GM06990 (cell line): ENCODE measurements at regions not wholly inside any gene's neighbourhood (a gene's known extent, or its start where the extent isn't known, plus 50 kb on each side); places are given as distances from the start of the nearest gene placed in this dataset.

Experiments
- DNase-seq: peaks from one replicate; pipeline ENCODE4 v3.0.0-alpha.2; 2011; ENCODE audit not compliant: insufficient read length; ENCODE audit errors: extremely low read depth
- H3K27me3 ChIP-seq: replicated peaks from 2 replicates; pipeline ENCODE4 v1.6.0; 2011; ENCODE audit warnings: low read length; ENCODE audit not compliant: control insufficient read depth, insufficient read depth
- H3K36me3 ChIP-seq: 2 replicates; pipeline ENCODE4 v1.5.1; 2011; ENCODE audit warnings: low read length; ENCODE audit not compliant: control insufficient read depth, insufficient read depth
- H3K4me3 ChIP-seq: replicated peaks from 2 replicates; pipeline ENCODE4 v1.5.1; 2011; ENCODE audit warnings: low read depth, mild to moderate bottlenecking, control low read depth, low read length
- TF ChIP-seq, protein P1 (sequence below): IDR thresholded peaks from 2 replicates; pipeline ENCODE4 v1.5.1; 2011; ENCODE audit warnings: low read length, control low read depth, mild to moderate bottlenecking, inconsistent platforms; ENCODE audit not compliant: insufficient read depth, poor library complexity, severe bottlenecking

DNA sequence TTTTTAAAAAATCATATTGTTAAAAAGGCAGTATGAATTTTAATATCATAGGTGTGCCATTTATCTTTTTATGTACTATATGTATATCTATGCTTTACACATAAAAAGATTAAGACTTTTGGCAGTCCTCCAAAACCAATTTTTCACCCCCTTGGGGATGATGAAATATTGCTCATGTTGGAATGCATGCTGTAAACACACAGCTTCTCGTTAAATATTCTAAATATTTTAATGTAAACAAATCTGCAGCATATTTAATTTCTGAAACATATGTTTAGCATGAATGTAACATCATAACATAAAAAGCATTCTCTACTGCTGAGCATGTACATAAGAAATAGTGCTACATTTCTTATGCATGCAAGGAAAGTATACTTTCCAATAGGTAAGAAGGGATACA is 484.3 kb upstream of the LRATD1 start:
- no peak for DNase-seq
- TF ChIP-seq, protein P1, sequence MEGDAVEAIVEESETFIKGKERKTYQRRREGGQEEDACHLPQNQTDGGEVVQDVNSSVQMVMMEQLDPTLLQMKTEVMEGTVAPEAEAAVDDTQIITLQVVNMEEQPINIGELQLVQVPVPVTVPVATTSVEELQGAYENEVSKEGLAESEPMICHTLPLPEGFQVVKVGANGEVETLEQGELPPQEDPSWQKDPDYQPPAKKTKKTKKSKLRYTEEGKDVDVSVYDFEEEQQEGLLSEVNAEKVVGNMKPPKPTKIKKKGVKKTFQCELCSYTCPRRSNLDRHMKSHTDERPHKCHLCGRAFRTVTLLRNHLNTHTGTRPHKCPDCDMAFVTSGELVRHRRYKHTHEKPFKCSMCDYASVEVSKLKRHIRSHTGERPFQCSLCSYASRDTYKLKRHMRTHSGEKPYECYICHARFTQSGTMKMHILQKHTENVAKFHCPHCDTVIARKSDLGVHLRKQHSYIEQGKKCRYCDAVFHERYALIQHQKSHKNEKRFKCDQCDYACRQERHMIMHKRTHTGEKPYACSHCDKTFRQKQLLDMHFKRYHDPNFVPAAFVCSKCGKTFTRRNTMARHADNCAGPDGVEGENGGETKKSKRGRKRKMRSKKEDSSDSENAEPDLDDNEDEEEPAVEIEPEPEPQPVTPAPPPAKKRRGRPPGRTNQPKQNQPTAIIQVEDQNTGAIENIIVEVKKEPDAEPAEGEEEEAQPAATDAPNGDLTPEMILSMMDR = no peak
- no peaks in the 10 kb centered on the region for H3K27me3 ChIP-seq
- H3K36me3 ChIP-seq = no peaks in the 10 kb centered on the region
- no peak overlapping the region for H3K4me3 ChIP-seq

DNA sequence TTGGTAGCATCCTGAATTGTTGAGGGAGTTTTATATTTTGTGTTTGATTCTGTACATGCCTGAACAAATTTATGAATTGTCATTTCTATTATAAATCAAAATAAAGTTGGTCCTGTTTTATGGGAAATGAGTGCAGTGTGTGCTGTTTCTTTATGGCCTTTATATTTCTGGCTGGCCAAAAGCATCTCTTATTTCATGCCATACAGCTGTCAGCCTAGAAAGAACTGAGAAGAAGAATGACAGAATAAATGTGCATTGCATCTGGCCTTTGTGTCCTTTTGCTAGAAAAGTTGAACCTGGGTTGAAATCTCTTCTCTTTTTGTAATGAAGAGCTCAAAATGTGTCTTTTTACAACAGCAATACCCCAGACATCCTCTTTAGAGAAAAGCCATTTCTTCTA is 474.7 kb upstream of the LRATD1 start:
- TF ChIP-seq, protein P1 = no peak
- Histone ChIP-seq H3K27me3 (no peaks in the 10 kb centered on the region), H3K36me3 (no peaks in the 10 kb centered on the region), H3K4me3 (no peak overlapping the region)
- no peak for DNase-seq

DNA sequence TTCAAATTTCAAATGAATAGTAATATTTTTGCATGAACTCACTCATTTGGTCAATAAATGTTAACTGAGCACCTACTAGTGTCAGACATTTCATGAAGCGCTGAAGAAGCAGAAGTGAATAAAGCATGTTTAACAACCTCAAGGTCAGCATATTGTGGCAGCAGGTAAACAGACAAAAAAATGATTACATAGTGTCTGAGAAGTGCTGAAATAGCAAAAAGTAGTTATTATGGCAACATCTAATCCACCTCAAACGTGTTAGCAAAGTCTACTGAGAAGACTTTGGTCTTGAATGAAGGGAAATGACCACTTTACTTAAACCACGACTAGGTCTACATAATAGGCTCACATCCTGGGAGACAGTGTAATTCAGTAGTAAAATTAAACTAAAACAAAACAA is 452.2 kb upstream of the LRATD1 start:
- DNase-seq = no peak
- Histone ChIP-seq H3K27me3 (no peaks in the 10 kb centered on the region), H3K36me3 (no peaks in the 10 kb centered on the region), H3K4me3 (no peak overlapping the region)
- TF ChIP-seq, protein P1 = no peak

DNA sequence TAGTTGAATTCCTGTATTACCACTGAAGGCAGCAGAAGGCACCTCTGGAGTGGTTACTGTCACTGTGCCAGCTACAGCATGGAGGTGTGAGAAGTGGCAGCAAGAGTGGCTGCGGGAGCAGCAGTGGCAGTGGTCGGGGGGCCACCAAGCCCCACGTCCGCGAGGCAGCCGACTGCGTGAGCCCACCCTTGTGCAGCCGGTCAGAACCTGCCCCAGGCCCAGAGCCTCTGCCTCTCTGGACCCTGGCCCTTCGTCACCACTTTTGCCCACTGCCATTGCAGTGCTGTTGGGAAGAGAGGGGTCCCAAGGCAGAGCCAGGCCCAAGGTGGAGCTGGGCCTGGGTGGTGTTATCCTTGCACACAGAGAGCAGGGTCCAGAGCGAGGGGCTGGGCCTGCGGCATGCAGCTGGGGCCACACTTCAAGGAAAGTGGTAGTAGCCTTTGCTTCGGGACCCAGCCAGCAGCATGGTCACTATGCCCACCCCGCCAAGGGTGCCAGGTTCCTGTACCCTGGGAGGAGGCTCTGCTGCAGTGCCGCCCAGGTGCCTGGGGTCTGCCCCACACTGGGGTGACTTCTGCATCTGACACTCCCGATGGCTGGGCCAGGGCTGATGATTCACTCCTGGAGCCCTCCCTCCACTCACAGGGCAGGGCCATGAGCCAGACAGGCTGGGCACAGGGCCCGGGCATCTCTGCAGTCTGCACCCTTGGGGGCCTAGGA is 450.1 kb upstream of the LRATD1 start:
- no peak overlapping the region for H3K4me3 ChIP-seq
- TF ChIP-seq, protein P1 = no peak
- H3K27me3 ChIP-seq = no peaks in the 10 kb centered on the region
- DNase-seq = no peak
- H3K36me3 ChIP-seq = no peaks in the 10 kb centered on the region

DNA sequence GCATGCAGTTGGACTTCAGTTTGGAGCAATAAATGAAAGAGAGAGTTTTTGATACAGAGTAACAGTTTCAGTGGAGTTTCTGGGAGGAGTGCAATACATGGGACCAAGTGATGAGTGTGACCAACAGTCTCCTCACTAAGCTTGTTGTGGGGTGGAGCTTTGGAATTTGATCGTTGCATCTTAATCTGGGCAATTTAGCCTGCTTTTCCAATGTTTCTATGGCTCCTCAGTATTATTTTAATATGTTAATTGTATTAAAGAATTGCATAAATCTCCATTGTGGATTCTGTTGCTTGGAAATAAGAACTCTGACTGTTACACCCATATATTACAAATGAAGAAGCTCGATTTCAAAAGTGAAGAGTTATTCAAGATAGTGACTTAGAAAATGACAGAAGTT is 446.6 kb upstream of the LRATD1 start:
- TF ChIP-seq, protein P1 = no peak
- H3K4me3 ChIP-seq = no peak overlapping the region
- H3K27me3 ChIP-seq = no peaks in the 10 kb centered on the region
- DNase-seq = no peak
- no peaks in the 10 kb centered on the region for H3K36me3 ChIP-seq

DNA sequence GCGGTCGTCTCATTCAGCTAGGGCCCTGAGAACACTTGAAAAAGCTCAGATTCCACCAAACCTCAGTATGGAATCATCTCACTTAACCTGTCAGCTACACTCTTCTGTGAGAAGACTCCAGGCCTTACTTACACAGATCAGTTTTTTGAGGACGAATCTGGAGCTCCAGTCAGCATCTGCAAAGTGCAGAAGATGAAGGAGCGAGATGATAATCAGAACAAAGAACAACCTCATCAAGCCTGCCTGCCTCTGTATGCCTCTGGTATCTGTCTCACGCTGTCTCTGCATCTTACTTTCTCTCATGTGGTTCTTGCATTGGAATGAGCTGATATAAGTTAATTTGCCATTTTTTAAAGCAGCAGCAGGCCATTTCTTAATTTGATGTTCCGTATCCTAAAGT is 444.1 kb upstream of the LRATD1 start:
- DNase-seq = no peak

More for the DNA sequence above, 444.1 kb upstream of the LRATD1 start:
- H3K27me3 ChIP-seq = no peaks in the 10 kb centered on the region
- H3K4me3 ChIP-seq = no peak overlapping the region
- TF ChIP-seq, protein P1 = no peak
- H3K36me3 ChIP-seq = no peaks in the 10 kb centered on the region
